HepG2 (cell line): ENCODE measurements at regions not wholly inside any gene's neighbourhood (a gene's known extent, or its start where the extent isn't known, plus 50 kb on each side); places are given as distances from the start of the nearest gene placed in this dataset.

Experiments
- ATAC-seq: fragments of 200-7000 bp; cut with Tn5 transposase; 3 replicates; pipeline ENCODE4 v1.9.1; 2020; ENCODE audit warnings: mild to moderate bottlenecking, moderate library complexity
- BruUV-seq: library from RNA; stranded (reverse); fragments of 400-500 nt; replicated peaks from 2 replicates; lab custom pipeline; 2021; lab: Mats Ljungman, UMichigan
- CTCF ChIA-PET: fragments of 300-600 bp; formaldehyde crosslinking; extraction: SDS; loops from one replicate; lab custom pipeline; 2021; ENCODE audit warnings: low total read pairs, inconsistent platforms, low intra/inter-chr PET ratio; lab: Yijun Ruan, JAX
- POLR2A ChIA-PET: fragments of 350-600 bp; sonication (Branson Sonifier 250); formaldehyde crosslinking; loops from one replicate; lab custom pipeline; 2020; ENCODE audit warnings: antibody characterized with exemption, inconsistent platforms; lab: Yijun Ruan, JAX
- DNase-seq: peaks from one replicate; pipeline ENCODE4 v3.0.0-alpha.2; 2015; ENCODE audit warnings: low spot score
- FAIRE-seq: peaks from 3 replicates; lab custom pipeline; 2011; peaks lifted over from hg19 to GRCh38; lab: Jason Lieb, UNC
- H2AFZ ChIP-seq: one replicate; pipeline ENCODE4 v1.6.1; 2011; ENCODE audit warnings: low read length, inconsistent platforms
- H3K27ac ChIP-seq: fragments of 300-600 bp; 3 replicates; pipeline ENCODE4 v1.8.0; 2011; ENCODE audit warnings: mixed run types, mild to moderate bottlenecking, mixed read lengths, low read length, inconsistent platforms; ENCODE audit not compliant: insufficient read depth; ENCODE audit errors: extremely low read length
- H3K27me3 ChIP-seq, 2 experiments: fragments of 200-600 bp in 1 of 2; 2 replicates in 1 of 2; 3 replicates in 1 of 2; pipeline versions ENCODE4 v1.6.0 to v1.8.0; 2011; ENCODE audit warnings: low read length in 2 of 2, mild to moderate bottlenecking in 2 of 2, moderate library complexity in 2 of 2, inconsistent platforms in 1 of 2; ENCODE audit not compliant: insufficient read depth in 2 of 2, control insufficient read depth in 1 of 2
- H3K36me3 ChIP-seq, 2 experiments: fragments of 200-600 bp in 1 of 2; replicated peaks in 1 of 2; 2 replicates in 1 of 2; 3 replicates in 1 of 2; pipeline versions ENCODE4 v1.5.1 to v1.8.0; 2011; ENCODE audit warnings: low read length in 2 of 2, inconsistent platforms in 1 of 2; ENCODE audit not compliant: insufficient read depth in 2 of 2, control insufficient read depth in 1 of 2
- H3K4me1 ChIP-seq: 2 replicates; pipeline ENCODE4 v1.5.1; 2012; ENCODE audit warnings: low read length, inconsistent platforms; ENCODE audit not compliant: insufficient read depth
- H3K4me2 ChIP-seq: 2 replicates; pipeline ENCODE4 v1.6.0; 2011; ENCODE audit warnings: low read depth, low read length, inconsistent platforms
- H3K4me3 ChIP-seq, 3 experiments: fragments of 200-600 bp in 1 of 3; sonication (generic), shearing (Covaris generic) in 1 of 3; replicated peaks in 1 of 3; 2 replicates each; pipeline ENCODE4 v1.5.1; 2011 to 2016; ENCODE audit warnings: low read length in 3 of 3, inconsistent platforms in 2 of 3, low read depth in 2 of 3, mild to moderate bottlenecking in 2 of 3, control low read depth in 1 of 3, mixed read lengths in 1 of 3; ENCODE audit not compliant: insufficient read depth in 1 of 3
- H3K79me2 ChIP-seq: one replicate; pipeline ENCODE4 v1.6.1; 2011; ENCODE audit warnings: low read length, inconsistent platforms; ENCODE audit not compliant: insufficient read depth
- H3K9ac ChIP-seq: 2 replicates; pipeline ENCODE4 v1.6.0; 2011; ENCODE audit warnings: mild to moderate bottlenecking, low read depth, low read length, inconsistent platforms; ENCODE audit not compliant: insufficient read depth
- H3K9me3 ChIP-seq: 2 replicates; pipeline ENCODE4 v1.5.1; 2012; ENCODE audit warnings: mild to moderate bottlenecking, low read length
- H4K20me1 ChIP-seq: 2 replicates; pipeline ENCODE4 v1.6.0; 2011; ENCODE audit warnings: inconsistent platforms, mild to moderate bottlenecking, low read length, moderate library complexity; ENCODE audit not compliant: insufficient read depth
- KLF12 ChIP-seq: sonication (generic); formaldehyde crosslinking; IDR thresholded peaks from 2 replicates; pipeline ENCODE4 v1.4.0; 2020; ENCODE audit warnings: missing genetic modification reagents, borderline replicate concordance
- REPIN1 ChIP-seq: sonication (generic); formaldehyde crosslinking; IDR thresholded peaks from 2 replicates; pipeline ENCODE4 v1.8.0; 2022; ENCODE audit warnings: missing genetic modification reagents, low read depth, mild to moderate bottlenecking, borderline replicate concordance
- ZNF777 ChIP-seq: sonication (generic); formaldehyde crosslinking; IDR thresholded peaks from 2 replicates; pipeline ENCODE4 v1.4.0; 2020; ENCODE audit warnings: missing genetic modification reagents
- WGBS: methylation state at CpG from one replicate; pipeline ENCODE4 v1.1.6; 2017; ENCODE audit warnings: low lambda C conversion rate; 5-methylcytosine and 5-hydroxymethylcytosine counted together
- in situ Hi-C: cut with HindIII; loops from 2 replicates; pipeline ENCODE4 v1.10.0; 2017; ENCODE audit warnings: low pct_unique_long_range_greater_than_20kb; ENCODE audit not compliant: extremely low pct_ligation_motif_present
- intact Hi-C: fragments of 100-400 bp; cut with micrococcal nuclease; formaldehyde crosslinking; loops from one replicate; pipeline ENCODE4 v1.10.0; 2022; ENCODE audit not compliant: unreplicated experiment
- TF ChIP-seq, protein P1 (sequence below), 2 experiments: IDR thresholded peaks; 2 replicates each; pipeline ENCODE4 v1.6.1; 2011 to 2012; ENCODE audit warnings: low read length in 2 of 2, borderline replicate concordance in 1 of 2, low read depth in 1 of 2, mild to moderate bottlenecking in 1 of 2, moderate library complexity in 1 of 2

DNA sequence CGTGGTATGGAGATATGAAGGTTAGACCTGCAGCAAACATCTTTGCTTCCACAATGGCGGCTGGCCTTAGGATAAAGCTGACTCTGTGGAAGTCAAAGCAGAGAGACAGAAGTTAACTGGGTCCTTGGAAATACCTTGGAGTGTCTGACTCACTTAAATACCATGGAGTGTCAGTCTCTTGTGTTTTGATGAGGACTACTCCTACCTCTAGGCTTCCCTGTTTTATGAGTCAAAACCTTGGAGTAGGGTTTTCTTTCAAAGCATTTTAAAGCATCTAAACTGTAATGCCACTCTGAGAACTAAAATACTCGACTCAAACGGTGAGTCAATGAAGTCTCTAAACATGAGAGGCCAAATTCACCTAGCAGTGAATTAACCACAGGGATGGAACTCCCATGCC is 329.1 kb downstream of the SAMD5 start:
- ATAC-seq = no peak
- no peak overlapping the region for H3K9ac ChIP-seq
- H3K79me2 ChIP-seq = no peaks in the 10 kb centered on the region
- CTCF ChIA-PET = no interaction called here
- no peaks in the 10 kb centered on the region for H3K9me3 ChIP-seq
- H3K27ac ChIP-seq = no peak overlapping the region
- H3K4me3 ChIP-seq = no peak overlapping the region
- POLR2A ChIA-PET = no interaction called here
- in situ Hi-C loops (no loop called here), intact Hi-C loops (no loop called here)
- TF ChIP-seq, protein P1, sequence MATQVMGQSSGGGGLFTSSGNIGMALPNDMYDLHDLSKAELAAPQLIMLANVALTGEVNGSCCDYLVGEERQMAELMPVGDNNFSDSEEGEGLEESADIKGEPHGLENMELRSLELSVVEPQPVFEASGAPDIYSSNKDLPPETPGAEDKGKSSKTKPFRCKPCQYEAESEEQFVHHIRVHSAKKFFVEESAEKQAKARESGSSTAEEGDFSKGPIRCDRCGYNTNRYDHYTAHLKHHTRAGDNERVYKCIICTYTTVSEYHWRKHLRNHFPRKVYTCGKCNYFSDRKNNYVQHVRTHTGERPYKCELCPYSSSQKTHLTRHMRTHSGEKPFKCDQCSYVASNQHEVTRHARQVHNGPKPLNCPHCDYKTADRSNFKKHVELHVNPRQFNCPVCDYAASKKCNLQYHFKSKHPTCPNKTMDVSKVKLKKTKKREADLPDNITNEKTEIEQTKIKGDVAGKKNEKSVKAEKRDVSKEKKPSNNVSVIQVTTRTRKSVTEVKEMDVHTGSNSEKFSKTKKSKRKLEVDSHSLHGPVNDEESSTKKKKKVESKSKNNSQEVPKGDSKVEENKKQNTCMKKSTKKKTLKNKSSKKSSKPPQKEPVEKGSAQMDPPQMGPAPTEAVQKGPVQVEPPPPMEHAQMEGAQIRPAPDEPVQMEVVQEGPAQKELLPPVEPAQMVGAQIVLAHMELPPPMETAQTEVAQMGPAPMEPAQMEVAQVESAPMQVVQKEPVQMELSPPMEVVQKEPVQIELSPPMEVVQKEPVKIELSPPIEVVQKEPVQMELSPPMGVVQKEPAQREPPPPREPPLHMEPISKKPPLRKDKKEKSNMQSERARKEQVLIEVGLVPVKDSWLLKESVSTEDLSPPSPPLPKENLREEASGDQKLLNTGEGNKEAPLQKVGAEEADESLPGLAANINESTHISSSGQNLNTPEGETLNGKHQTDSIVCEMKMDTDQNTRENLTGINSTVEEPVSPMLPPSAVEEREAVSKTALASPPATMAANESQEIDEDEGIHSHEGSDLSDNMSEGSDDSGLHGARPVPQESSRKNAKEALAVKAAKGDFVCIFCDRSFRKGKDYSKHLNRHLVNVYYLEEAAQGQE (IDR thresholded peaks at IDR 0.05; ENCODE audit: borderline replicate concordance in 1 of 2, low read depth in 1 of 2, low read length in 2 of 2) = no peak
- no peak for TF ChIP-seq REPIN1 (CRISPR knock-in tag)
- no peak for TF ChIP-seq KLF12 (CRISPR knock-in tag)
- TF ChIP-seq ZNF777 = no peak
- H3K36me3 ChIP-seq = no peaks in the 10 kb centered on the region
- no TSS peak for BruUV-seq
- H3K4me1 ChIP-seq = no peaks in the 10 kb centered on the region
- 35% methylated on average over 4 of the region's 4 CpGs for WGBS
- no peak overlapping the region for H2AFZ ChIP-seq
- FAIRE-seq = no peak
- H3K27me3 ChIP-seq = no peaks in the 10 kb centered on the region
- no peak overlapping the region for H3K4me2 ChIP-seq
- no peaks in the 10 kb centered on the region for H4K20me1 ChIP-seq
- no peak for DNase-seq
